Upper lobe of right lung (tissue), 1 donor: ENCODE measurements at regions not wholly inside any gene's neighbourhood (a gene's known extent, or its start where the extent isn't known, plus 50 kb on each side); places are given as distances from the start of the nearest gene placed in this dataset.

Experiments
- ATAC-seq: fragments of 200-7000 bp; cut with Tn5 transposase; one replicate; pipeline ENCODE4 v1.9.1; 2020; ENCODE audit warnings: mild to moderate bottlenecking, moderate library complexity
- DNase-seq: peaks from one replicate; pipeline ENCODE4 v3.0.0-alpha.2; 2020
- H3K27ac ChIP-seq: fragments of 200-600 bp; one replicate; pipeline ENCODE4 v1.8.0; 2022
- H3K27me3 ChIP-seq: fragments of 200-600 bp; one replicate; pipeline ENCODE4 v1.8.0; 2022; ENCODE audit warnings: mild to moderate bottlenecking
- H3K36me3 ChIP-seq: fragments of 200-600 bp; one replicate; pipeline ENCODE4 v1.8.0; 2022
- H3K4me1 ChIP-seq: fragments of 200-600 bp; one replicate; pipeline ENCODE4 v1.8.0; 2022
- H3K4me3 ChIP-seq: fragments of 200-600 bp; one replicate; pipeline ENCODE4 v1.8.0; 2022; ENCODE audit warnings: mild to moderate bottlenecking
- H3K9me3 ChIP-seq: fragments of 200-600 bp; one replicate; pipeline ENCODE4 v1.8.0; 2022
- CTCF ChIP-seq: fragments of 200-600 bp; IDR thresholded peaks from one replicate; pipeline ENCODE4 v1.8.0; 2022; ENCODE audit warnings: antibody characterized with exemption
- intact Hi-C: fragments of 100-400 bp; cut with DNase I; formaldehyde crosslinking; loops from one replicate; pipeline ENCODE4 v1.11.0; 2022
- donor health status: DM: no; HTN: yes; CAD: no; lungs with severe emphysema.

GRCh38 chr14:98119739-98120138, 1152.3 kb downstream of the BCL11B start:
- H3K4me1 ChIP-seq: no peaks in the 10 kb centered on the region
- intact Hi-C loops: no loop called here
- no peaks in the 10 kb centered on the region for H3K36me3 ChIP-seq
- no peaks in the 10 kb centered on the region for H3K27me3 ChIP-seq
- no peak for ATAC-seq
- H3K4me3 ChIP-seq: no peak overlapping the region
- no peak overlapping the region for H3K27ac ChIP-seq
- no peaks in the 10 kb centered on the region for H3K9me3 ChIP-seq
- TF ChIP-seq CTCF: no peak
- no peak for DNase-seq

DNA sequence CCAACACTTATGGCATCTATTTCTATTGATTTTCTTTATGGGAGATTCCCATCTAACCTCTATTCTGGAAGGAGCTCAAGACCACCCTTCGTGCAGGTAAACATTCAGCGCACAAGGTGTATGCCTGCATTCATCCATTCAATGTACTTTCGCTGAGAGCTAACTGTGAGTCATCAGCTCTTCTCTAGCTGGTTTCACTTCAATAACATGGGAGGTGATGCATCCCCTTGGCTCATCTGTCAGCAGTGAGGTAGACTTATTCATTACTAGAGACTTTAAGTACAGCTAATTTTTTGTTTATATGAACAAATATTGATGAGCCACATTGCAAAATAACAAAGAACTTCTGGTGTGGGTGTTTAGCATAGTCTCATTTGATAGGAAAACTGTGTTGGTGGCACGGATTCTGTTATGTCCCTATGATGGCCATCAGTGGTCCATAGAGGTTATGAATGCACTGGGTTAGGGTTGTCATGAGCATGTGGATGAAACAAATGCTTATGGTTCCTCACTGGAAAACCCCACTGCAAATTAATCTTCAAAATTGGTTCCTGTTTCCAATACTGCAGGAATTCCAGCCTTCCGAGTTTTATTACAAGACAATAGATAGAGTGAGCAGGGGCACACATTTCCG, 1151.0 kb downstream of the BCL11B start:
- H3K9me3 ChIP-seq: no peaks in the 10 kb centered on the region
- no peak for TF ChIP-seq CTCF
- no peak overlapping the region for H3K27ac ChIP-seq
- no peaks in the 10 kb centered on the region for H3K4me1 ChIP-seq
- intact Hi-C loops: no loop called here
- no peak overlapping the region for H3K4me3 ChIP-seq
- DNase-seq: no peak
- H3K27me3 ChIP-seq: no peaks in the 10 kb centered on the region
- H3K36me3 ChIP-seq: no peaks in the 10 kb centered on the region
- no peak for ATAC-seq

DNA sequence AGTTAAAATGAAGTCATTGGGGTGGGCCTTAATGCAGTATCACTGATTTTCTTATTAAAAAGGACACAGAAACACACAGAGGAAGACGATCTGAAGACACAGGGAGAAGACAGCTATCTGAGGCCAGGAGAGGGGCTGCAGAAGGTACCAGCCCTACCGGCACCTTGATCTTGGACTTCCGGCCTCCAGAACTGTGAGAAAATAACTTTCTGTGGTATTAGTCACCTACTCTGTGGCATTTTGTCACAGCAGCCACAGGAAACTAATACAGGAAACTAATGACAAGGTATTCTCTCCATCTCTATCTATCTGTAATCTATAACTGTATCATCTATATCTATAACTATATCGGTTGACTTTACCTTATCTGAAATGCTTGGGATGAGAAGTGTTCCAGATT, 1149.5 kb downstream of the BCL11B start:
- TF ChIP-seq CTCF: no peak
- Histone ChIP-seq H3K27me3 (no peaks in the 10 kb centered on the region), H3K27ac (no peak overlapping the region), H3K36me3 (no peaks in the 10 kb centered on the region), H3K4me1 (no peaks in the 10 kb centered on the region), H3K9me3 (no peaks in the 10 kb centered on the region), H3K4me3 (no peak overlapping the region)
- DNase-seq: no peak
- intact Hi-C loops: no loop called here
- ATAC-seq: no peak

DNA sequence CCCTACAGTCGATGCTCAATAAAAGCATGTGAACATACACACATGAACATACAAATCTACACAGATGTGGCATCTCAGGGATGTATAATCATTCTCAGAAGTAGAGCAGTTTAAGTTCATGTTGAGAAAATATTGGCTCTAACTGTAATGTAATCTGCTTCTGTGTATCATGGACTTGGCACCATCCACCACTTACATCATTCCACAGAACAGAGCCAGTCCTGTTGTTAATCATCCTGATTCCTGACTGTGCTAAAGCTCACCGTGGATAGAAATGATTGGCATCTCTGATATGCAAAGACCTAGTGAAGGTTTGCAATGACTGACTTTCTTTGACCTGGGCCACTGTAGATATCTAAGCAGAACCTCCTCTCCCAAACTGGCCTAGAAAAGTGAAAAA, 1141.3 kb downstream of the BCL11B start:
- no peak for ATAC-seq
- H3K27ac ChIP-seq: no peak overlapping the region

DNA sequence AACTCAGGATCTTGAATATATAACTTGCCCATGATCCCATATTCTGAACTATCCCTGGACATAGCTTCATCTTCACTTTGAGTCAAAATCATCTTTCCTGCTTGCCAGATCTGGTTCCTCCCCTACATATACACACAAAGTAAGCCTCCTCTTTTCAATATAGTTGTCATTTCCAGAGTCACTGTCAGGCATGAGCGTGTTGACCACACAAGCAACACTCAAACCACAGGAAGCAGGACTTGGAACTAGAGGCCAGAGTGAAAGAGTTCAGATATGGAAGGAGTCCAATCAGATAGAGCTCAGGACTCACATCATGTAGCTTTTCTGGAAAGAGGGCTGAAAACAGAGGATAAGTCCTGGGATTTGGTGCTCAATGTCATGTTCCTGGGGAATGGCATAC, 1140.6 kb downstream of the BCL11B start:
- H3K36me3 ChIP-seq: no peaks in the 10 kb centered on the region
- no peaks in the 10 kb centered on the region for H3K4me1 ChIP-seq
- DNase-seq: no peak
- ATAC-seq: no peak
- H3K27me3 ChIP-seq: peaks cover 5% of the 10 kb centered on the region
- no peak for TF ChIP-seq CTCF
- H3K4me3 ChIP-seq: no peak overlapping the region
- intact Hi-C loops: no loop called here
- H3K27ac ChIP-seq: no peak overlapping the region
- H3K9me3 ChIP-seq: no peaks in the 10 kb centered on the region

More for the DNA sequence above, 1141.3 kb downstream of the BCL11B start:
- no peak for DNase-seq
- Histone ChIP-seq H3K4me1 (no peaks in the 10 kb centered on the region), H3K36me3 (no peaks in the 10 kb centered on the region), H3K9me3 (no peaks in the 10 kb centered on the region), H3K4me3 (no peak overlapping the region), H3K27me3 (no peaks in the 10 kb centered on the region)
- no peak for TF ChIP-seq CTCF
- intact Hi-C loops: no loop called here

- intact Hi-C loops: no loop called here
- Histone ChIP-seq H3K27me3 (peaks cover 6% of the 10 kb centered on the region), H3K4me3 (no peak overlapping the region), H3K4me1 (no peaks in the 10 kb centered on the region), H3K27ac (no peak overlapping the region), H3K9me3 (no peaks in the 10 kb centered on the region), H3K36me3 (no peaks in the 10 kb centered on the region)
- TF ChIP-seq CTCF: no peak
- ATAC-seq (no peak), DNase-seq (no peak)
Measured at GRCh38 chr14:98133806-98134205, 1138.2 kb downstream of the BCL11B start.
